Femur (tissue), 1 donor: ENCODE measurements at regions not wholly inside any gene's neighbourhood (a gene's known extent, or its start where the extent isn't known, plus 50 kb on each side); places are given as distances from the start of the nearest gene placed in this dataset.
A peak's percentile ranks its signal among the peaks of the same experiment; 100 is the strongest.
"Not testable (repeated sequence)": the region's sequence is repeated elsewhere in the genome, so short reads cannot be mapped to it uniquely, and the experiment has no call there.

Source experiments
- DNase-seq: peaks from one replicate; pipeline ENCODE4 v3.0.0-alpha.2; 2017

DNA sequence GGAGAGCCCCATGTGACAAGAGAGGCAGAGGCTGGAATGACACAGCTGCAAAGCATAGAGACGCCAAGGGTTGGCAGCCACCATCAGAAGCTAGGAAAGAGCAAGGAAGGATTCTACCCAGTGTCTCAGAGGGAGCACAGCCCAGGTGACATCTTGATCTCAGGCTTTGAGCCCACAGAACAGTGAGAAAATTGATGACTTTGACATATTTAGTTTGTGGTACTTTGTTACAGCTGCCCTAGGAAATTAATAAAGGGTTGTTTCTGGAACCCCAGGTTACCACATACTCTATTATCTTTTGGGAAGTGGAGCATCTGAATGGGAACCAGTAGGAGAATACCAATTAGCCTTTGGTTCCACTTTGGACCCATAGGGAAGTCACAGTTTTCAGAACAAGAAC is 231.7 kb downstream of the ZNF621 start:
- DNase-seq, result no peak

DNA sequence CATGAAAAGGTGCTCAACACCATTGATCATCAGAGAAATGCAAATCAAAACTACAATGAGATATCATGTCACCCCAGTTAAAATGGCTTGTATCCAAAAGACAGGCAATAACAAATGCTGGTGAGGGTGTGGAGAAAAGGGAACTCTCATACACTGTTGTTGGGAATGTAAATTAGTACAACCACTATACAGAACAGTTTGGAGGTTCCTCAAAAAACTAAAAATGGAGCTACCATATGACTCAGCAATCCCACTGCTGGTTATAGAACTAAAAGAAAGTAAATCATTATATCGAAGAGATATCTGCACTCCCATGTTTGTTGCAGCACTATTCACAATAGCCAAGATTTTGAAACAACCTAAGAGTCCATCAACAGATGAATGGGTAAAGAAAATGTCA is 238.0 kb downstream of the ZNF621 start:
- not testable (repeated sequence) for DNase-seq

DNA sequence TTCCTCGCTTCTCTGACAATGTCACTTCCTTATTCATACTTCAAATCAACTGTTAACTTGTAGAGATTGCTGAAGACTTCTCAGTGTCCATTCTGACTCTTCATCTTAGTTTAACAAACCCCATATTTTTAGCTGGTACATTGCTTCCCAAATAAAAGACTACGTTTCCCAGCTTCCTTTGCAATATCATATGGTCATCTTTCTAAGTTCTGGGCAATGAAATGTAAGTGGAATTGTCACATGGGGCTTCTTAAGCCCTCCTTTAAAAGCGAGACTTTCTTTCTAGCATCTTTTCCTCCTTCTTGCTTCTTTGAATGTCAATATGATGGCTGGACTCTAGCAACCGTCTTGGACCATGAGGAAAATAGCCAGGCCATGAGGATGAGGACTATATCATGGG is 239.0 kb downstream of the ZNF621 start:
- DNase-seq, result no peak

DNA sequence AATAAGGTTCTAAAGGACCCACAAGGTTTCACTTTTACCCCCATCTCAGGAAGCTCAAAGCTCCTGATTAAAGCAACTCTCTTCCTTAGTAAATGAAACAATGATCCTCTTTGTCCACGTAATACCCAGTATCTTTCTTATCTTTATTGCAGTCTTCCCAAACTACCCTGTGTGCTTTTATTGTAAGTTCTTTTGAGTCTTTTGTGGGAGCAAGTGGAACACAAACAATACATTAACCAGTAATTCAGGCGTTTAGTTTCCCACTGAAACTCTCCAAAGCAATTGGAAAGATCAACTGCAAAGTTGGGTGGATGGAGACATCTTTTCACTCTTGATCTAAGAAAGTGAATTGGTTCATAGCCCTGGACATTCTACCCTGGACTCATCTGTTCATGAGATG is 240.0 kb downstream of the ZNF621 start:
- DNase-seq, result no peak

DNA sequence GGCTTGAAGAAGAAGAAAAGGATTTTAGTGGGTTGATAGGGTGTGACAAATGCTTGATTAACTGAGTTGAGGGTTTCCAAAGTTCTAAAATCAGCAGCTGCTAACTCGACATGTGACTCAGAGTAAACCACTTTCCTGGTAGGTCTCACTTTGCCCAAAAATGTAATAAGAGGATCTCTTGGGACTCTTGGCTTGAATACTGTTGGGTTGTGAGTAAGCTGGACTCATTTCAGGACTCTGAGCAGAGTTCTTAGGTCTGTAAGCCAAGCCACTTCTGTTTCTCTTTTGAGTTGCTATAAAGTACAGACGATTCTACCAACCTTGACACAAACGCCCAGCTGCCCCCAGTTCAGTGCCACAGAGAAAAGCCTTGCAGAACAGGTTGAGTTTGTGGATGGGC is 241.1 kb downstream of the ZNF621 start:
- DNase-seq, result no peak

DNA sequence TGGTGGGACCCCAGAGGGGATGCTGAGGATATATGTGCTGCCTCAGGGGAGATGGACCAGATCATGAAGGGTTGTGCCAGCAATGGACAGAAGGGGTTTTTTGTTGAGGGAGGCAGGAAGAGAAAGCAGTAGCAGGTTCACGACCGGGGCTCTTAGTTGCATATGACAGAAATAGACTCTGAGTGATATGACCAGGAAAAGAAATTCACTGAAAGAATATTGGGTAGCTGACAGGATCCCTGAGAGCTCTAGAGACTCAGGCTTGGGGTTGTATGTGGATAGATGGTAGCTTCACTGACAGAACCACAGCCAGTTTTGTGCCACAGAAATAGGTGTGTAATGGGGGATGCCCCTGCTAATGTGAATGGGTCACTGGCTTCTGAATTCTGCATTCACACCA is 241.6 kb downstream of the ZNF621 start:
- DNase-seq, result no peak

DNA sequence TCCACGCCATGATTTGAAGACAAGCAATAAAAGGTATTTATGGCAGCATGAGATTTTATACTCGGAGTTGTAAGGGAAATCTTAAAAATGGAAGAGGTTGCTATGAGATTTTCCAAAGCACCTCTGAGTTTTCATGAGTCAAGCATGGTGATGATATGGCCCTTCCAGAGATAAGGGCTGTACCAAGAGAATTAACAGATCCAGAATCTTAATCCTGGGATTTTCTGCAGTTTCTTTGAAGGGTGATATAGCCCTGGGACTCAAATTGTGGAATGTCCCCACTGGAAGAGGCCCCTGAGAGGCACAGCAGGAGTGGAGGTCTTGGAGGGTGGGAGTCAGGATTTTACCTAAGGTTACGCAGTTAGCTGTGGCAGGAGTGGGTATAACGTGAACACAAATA is 243.3 kb downstream of the ZNF621 start:
- no peak for DNase-seq

DNA sequence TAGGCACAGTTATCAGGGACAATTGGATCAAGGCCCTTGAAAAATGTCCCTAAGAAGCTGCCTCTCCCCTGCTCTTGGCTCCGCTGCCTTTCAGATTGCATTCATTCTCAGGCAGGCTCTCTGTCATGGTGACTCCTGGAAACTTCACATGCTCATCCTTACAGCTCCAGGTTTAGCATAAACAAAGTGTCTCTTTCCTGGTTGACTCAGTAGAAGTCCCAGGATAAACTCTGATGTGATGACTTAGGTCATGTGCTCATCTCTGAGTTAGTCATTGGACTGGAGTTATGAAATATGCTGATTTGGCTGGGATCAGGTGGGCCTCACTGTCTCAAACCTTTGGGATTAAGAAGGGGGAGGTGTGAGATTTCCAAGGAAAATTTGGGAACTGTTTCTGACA is 243.8 kb downstream of the ZNF621 start:
- DNase-seq, result no peak

DNA sequence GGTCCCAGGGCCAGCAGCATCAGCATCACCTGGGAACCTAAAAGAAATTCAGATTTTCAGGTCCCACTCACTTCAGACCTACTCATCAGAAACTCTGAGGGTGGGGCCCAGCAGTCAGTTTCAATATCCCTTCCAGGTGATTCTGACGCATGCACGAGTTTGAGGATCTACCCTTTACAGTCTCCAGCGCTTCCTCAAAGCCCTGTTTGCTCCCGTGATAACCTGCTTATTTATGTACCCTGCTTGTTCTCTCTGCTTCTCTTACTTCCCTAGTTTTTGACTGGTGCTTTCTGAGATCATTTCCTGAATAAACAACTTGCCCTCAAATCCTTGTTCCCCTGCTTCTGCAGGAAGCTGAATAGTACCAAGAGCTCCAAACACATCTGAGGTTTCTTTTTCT is 245.3 kb downstream of the ZNF621 start:
- DNase-seq, result no peak

DNA sequence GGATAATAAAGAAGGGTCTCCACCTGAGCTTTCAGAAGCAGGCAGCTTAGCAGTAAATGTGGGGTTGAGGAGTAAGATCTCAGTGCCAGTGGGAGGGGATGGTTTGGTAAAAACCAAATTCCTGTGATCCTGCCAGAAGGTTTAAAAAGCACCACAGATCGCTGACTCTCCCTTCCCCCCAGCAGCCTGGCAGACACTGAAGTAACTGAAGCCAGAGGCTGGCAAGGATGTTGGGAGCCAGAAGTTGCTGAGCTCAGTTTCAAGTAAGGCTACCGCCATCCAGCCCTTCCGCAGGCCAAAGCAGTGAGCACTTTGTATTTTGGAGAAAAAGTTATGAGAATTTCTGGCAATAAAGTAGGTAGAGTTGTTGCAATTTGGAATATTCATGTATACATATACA is 246.4 kb downstream of the ZNF621 start:
- peak; percentile 62 for DNase-seq

DNA sequence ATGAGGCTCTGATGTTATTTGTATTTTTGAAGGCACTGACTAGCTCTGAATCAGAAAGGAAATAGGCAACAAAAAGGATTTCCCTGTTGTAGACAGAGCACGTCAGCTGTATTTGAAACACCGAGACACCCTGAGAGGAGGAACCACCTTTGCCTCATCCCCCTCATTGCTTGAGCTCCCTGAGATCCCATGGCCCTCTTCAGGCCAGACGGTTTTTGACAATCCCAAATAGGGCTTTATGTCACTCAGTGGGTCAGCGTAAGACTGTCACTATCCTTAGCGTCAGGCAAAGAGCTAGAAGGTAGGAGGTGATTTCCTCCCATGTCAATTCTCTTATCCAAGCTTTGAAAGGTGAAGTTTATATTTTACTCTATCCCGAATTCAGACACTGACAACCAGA is 254.3 kb downstream of the ZNF621 start:
- DNase-seq, result no peak

DNA sequence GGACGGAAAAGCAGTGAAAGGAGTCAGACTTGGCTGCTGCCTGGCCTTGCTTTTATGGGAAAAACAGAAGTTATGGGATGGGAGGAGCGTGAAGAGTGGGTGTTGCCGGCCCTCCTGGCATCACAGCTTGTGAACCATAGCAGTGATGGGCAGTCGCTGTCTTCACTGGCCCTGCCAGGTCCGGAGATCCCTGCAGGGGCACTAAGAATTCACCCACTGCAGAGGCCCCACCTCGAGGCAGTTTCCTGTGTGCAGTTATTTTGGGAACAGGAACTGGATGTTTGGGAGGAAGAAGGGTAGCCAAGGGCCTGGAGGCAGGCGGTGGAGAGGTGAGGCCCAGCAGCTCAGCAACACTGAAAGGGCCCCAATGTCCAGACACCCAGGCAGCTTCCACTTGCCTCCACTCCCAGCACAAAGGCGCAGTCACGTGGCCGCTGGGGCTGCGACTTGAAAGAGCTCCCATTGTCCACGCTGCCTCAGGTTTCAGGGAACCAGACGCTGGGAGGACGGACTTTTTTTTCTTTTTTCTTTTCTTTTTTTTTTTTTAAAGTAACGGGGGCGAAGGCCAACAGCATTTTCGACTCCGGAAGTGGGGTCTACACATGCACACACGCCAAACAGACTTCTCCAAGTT is 255.6 kb downstream of the ZNF621 start:
- peak; percentile 95 for DNase-seq

DNA sequence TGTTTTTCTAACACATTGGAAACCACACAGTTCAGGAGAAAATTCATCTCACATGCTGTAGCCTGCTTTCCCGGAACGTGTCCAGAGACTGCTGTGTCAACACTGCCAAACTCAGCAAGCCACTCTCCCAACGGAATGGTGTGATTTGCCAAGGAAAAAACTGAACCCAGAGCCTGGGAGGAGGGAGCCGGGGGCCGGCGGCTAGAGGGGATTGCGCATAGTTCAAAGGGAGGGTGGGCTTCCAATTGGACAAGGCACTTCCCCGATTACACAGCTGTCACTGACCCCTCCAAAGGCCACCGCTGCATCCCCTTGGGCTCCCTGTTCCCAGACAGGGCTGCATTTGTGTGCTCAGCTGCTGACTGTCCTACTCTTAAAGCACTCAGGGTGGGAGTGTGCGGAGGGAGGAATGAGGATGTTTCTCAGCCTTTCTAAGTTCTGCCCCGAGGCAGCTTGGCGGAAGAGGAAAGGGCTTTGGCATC is 256.2 kb downstream of the ZNF621 start:
- DNase-seq, result peak; percentile 91

DNA sequence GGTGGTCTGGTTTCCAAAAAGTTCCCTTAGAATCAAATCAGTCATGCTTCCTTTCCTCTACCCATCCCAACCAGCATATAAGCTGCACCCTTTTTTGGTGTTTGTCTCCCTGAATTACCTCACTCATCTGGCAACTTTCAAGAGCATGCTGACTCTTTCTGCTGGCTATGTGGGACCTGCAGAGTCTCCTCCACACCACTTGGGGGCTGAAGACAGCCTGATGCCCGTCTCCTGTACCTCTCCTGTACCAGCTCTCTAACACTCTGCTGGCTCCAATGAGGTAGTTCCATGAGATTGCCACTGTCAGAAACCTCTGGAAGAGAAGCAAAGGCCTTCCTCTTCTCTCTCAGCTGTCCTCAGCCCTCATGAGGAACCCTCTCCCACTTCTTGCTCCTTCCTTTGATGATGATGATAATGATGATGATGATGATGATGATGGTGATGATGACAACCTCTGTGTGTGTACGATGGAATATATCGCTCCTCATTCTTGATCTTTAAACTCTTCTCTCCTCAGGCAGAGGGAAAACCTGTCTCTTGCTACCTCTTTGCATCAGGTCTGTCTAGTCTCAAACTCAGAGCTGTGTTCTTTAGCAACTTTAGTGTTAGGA is 257.5 kb downstream of the ZNF621 start:
- no peak for DNase-seq

DNA sequence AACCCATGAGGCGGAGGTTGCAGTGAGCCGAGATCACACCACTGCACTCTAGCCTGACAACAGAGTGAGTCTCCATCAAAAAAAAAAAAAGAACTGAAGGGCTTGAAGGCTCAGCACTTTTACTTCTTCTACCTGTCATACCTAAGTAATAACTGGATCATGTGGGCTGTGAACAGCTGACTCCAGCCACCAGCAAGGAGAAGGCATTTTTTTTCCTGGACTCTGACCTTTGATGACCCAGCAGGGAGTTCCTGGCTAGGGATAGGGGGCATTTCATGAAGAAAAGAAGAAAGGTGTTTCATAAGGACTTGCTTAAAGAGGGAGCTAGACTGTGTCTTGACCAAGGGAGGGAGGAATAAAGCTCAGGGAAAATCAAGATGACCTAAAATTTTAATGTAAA is 266.0 kb downstream of the ZNF621 start:
- DNase-seq, result no peak

DNA sequence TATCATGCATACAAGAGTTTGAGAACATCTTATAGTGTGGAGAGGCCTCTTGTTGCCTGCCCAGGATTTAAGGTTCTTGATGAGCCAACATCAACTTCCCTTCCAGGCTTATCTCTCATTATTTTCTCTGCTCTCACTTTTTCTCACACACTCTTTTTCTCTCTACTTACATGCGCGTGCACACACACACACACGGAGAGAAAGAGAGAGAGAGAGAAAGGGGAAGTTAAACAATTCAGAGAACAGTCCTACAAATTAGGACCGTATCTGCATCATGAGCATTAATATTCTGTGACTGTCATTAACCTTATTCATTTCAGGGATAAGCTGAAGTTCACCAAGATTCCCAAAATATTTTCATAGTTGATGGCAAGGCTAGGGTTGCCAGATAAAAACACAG is 269.0 kb downstream of the ZNF621 start:
- DNase-seq, result no peak

DNA sequence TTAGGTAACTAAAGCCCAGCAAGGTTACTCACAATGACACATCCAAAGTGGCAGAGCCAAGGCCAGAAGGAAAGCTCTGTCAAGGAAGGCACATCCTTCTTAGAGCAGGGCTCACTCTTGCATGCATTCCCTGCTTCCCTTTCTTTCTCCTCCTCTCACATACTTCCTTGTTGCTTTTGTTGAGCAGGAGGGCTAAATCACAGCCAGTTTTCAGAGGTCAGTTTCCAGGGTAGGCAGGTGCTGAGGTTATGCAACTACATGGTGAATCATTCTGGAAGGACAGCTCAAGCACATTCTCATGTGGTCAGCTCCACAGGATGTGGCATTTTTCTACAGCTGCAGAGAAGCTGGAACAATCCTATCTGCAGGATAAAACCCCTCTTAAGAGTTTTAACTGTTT is 275.6 kb downstream of the ZNF621 start:
- DNase-seq, result peak; percentile 44

DNA sequence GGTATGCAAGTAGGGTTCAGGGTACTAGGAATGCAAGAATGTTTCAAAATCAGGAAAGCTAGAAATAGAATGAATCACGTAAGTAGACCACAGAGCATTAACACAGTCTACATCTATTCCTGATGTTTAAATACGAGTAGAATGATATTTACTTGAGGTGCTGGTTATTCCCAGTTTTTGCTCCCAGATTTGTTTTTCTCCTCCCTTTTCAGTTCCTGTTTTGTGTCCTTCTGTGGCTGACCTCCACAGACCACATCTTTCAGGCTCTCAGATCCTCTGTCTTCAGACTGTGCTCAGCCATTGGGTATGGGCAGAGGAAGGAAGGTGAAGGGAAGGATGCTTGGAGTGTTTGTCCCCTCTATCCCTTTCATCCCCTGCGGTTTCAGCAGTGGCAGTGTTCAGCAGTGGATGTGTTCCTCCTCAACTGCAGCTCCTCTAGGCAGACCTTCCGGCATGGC is 276.6 kb downstream of the ZNF621 start:
- DNase-seq, result no peak

DNA sequence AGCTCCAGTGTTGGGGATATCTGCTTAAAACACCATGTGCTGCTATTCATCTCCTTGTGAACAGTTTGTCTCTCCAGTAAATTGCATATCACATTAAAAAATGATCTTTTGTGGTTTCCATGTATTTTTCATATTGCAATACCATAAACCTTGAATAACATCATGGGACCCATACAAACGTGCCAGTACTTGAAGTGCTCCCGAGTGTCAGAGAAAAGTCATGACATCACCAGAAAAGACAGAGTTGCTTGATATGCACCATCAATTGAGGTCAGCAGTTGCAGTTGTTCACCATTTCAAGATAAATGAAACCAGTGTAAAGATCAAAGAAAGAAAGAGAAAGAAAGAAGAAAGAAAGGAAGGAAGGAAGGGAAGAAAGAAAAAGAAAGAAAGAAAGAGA is 278.6 kb downstream of the ZNF621 start:
- no peak for DNase-seq

DNA sequence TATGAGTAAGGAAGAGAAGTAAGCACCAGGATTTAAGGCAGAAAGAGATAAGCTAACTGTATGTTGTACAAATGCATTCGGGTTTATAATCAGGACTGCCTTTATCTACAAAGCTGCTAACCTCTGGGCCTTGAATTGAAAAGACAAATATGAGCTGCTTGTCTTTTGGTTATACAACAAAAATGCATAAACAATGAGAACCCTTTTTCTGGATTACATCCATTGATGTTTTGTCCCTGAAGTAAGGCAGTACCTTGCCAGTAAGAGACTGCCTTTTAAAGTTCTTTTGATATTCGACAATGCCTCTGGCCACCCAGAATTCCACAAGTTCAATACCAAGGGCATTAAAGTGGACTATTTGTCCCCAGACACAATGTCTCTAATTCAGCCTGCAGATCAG is 280.7 kb downstream of the ZNF621 start:
- DNase-seq, result no peak

DNA sequence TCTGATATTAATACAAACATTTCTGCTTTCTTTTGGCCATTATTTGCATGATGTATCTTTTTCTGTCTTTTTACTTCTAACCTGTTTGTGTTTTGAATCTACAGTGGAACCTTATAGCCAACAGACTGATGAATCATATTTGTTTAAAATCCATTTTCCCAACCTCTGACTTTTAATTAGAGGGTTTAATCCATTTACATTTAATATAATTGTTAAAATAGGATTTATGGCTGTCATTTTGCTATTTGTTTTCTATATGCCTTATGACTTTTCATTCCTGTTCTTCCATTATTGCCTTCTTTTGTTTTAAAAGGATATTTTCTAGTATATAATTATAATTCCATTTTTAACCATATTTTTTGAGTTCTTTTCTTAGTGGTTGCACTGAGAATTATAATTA is 286.1 kb downstream of the ZNF621 start:
- no peak for DNase-seq

DNA sequence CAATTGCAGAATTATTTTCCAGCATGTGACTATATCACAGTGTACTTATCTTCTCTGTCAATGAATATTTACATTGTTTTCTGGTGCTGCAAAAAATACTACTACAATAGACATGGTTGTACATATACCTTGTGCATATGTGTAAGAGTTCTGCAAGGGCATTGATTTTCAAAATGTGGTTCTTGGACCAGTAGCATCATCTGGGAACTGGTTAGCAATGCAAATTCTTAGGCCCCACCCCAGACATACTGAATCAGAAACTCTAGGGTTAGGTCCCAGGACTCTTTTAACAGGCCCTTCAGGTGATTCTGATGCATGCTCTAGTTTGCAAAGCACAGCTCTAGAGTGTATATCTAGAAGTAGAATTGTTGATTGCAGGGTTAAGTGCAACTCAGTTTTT is 292.3 kb downstream of the ZNF621 start:
- DNase-seq, result no peak

DNA sequence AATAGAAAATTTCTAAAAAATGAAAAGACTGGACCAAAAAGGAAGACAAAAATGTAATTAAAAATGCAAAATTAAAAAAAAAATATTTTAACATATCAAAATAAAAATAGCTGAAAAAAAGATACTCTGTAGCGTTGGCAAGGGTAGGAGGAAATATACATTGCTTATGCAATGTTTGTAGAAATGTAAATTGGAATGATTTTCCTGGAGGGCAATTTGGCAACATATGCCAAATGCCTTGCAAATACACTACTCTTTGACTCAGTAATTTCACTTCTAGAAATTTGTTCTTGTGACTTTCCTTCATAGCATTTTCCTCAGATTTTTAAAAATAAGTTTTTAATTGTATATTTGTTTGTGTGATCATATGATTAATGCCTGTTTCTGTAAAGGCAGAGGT is 296.6 kb downstream of the ZNF621 start:
- DNase-seq, result no peak

DNA sequence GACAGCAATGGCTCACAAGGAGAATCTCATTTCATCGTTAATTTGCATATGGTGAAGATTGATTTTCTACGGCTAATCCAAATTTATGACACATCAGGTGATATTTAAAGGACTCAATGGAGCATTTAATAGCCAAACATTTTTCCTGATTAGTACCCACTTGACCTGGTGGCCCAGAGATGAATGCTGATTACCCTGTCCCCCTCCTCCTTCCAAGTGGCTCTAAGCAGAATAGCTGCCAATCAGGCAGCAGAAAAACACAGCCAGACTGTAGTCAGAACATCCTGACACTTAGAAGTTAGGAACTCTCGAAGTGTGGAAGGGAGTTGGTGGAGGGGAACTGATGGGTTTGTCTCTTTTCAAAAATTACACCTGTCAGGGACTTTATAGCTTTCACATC is 302.5 kb downstream of the ZNF621 start:
- no peak for DNase-seq
